ENCODE measurements at regions not wholly inside any gene's neighbourhood (a gene's known extent, or its start where the extent isn't known, plus 50 kb on each side); places are given as distances from the start of the nearest gene placed in this dataset.

- no peak for TF ChIP-seq CTCF (IDR thresholded peaks at IDR 0.05; ENCODE audit: low read length, missing control alignments)
- no peak overlapping the region for H3K4me3 ChIP-seq (replicated peaks; ENCODE audit: low read depth, low read length)
- no peak for DNase-seq (ENCODE audit: low read depth)
Measured at GRCh38 chr9:75422944-75423522, 334.7 kb downstream of the OSTF1 start.

- H3K4me3 ChIP-seq (replicated peaks; ENCODE audit: low read depth, low read length), result no peak overlapping the region
- DNase-seq (ENCODE audit: low read depth), result no peak
- no peak for TF ChIP-seq CTCF (IDR thresholded peaks at IDR 0.05; ENCODE audit: low read length, missing control alignments)
Measured at GRCh38 chr9:75429531-75430475, 341.5 kb downstream of the OSTF1 start.

- no peak for TF ChIP-seq CTCF (IDR thresholded peaks at IDR 0.05; ENCODE audit: low read length, missing control alignments)
- no peak for DNase-seq (ENCODE audit: low read depth)
- H3K4me3 ChIP-seq (replicated peaks; ENCODE audit: low read depth, low read length), result no peak overlapping the region
Measured at GRCh38 chr9:75431375-75431774, 343.1 kb downstream of the OSTF1 start.

- no peak for TF ChIP-seq CTCF (IDR thresholded peaks at IDR 0.05; ENCODE audit: low read length, missing control alignments)
- no peak overlapping the region for H3K4me3 ChIP-seq (replicated peaks; ENCODE audit: low read depth, low read length)
- no peak for DNase-seq (ENCODE audit: low read depth)
Measured at GRCh38 chr9:75432386-75432785, 344.1 kb downstream of the OSTF1 start.

GRCh38 chr9:75432888-75433287, 344.6 kb downstream of the OSTF1 start:
- TF ChIP-seq CTCF (IDR thresholded peaks at IDR 0.05; ENCODE audit: low read length, missing control alignments), result no peak
- no peak for DNase-seq (ENCODE audit: low read depth)
- H3K4me3 ChIP-seq (replicated peaks; ENCODE audit: low read depth, low read length), result no peak overlapping the region

- TF ChIP-seq CTCF (IDR thresholded peaks at IDR 0.05; ENCODE audit: low read length, missing control alignments), result no peak
Measured at GRCh38 chr9:75438716-75439115, 350.4 kb downstream of the OSTF1 start.

More at GRCh38 chr9:75438716-75439115, 350.4 kb downstream of the OSTF1 start:
- DNase-seq (ENCODE audit: low read depth), result no peak
- no peak overlapping the region for H3K4me3 ChIP-seq (replicated peaks; ENCODE audit: low read depth, low read length)
